Karpas-422 (cell line): ENCODE measurements at regions not wholly inside any gene's neighbourhood (a gene's known extent, or its start where the extent isn't known, plus 50 kb on each side); places are given as distances from the start of the nearest gene placed in this dataset.

Experiments
- DNase-seq: peaks from one replicate; pipeline ENCODE4 v3.0.0-alpha.2; 2015
- H2AFZ ChIP-seq: fragments of 200-600 bp; sonication (generic); 2 replicates; pipeline ENCODE4 v1.6.1; 2014; ENCODE audit warnings: antibody characterized with exemption, low read length, mixed read lengths
- H3K27ac ChIP-seq: fragments of 200-600 bp; sonication (generic); 2 replicates; pipeline ENCODE4 v1.5.1; 2014; ENCODE audit warnings: mild to moderate bottlenecking, low read length, moderate library complexity
- H3K27me3 ChIP-seq: fragments of 200-600 bp; sonication (generic); 2 replicates; pipeline ENCODE4 v1.6.1; 2014; ENCODE audit warnings: low read length, mixed read lengths
- H3K36me3 ChIP-seq: fragments of 200-600 bp; sonication (generic); 2 replicates; pipeline ENCODE4 v1.6.1; 2014; ENCODE audit warnings: low read length, mixed read lengths; ENCODE audit not compliant: insufficient read depth
- H3K4me1 ChIP-seq: fragments of 200-600 bp; sonication (generic); 2 replicates; pipeline ENCODE4 v1.6.1; 2014; ENCODE audit warnings: mild to moderate bottlenecking, low read length, mixed read lengths
- H3K4me2 ChIP-seq: fragments of 200-600 bp; sonication (generic); 2 replicates; pipeline ENCODE4 v1.6.1; 2014; ENCODE audit warnings: low read length, low read depth, mild to moderate bottlenecking; ENCODE audit not compliant: poor library complexity, severe bottlenecking
- H3K4me3 ChIP-seq: fragments of 200-600 bp; sonication (generic); 2 replicates; pipeline ENCODE4 v1.5.1; 2014; ENCODE audit warnings: mild to moderate bottlenecking, antibody characterized with exemption, low read length, mixed read lengths
- H3K79me2 ChIP-seq: fragments of 200-600 bp; sonication (generic); 2 replicates; pipeline ENCODE4 v1.6.1; 2014; ENCODE audit warnings: mild to moderate bottlenecking, low read length, mixed read lengths
- H3K9ac ChIP-seq: fragments of 200-600 bp; sonication (generic); 2 replicates; pipeline ENCODE4 v1.6.0; 2014; ENCODE audit warnings: low read length
- H3K9me2 ChIP-seq: fragments of 200-600 bp; sonication (generic), shearing (Covaris generic); replicated peaks from 2 replicates; pipeline ENCODE4 v1.6.0; 2014; ENCODE audit warnings: mild to moderate bottlenecking, low read length, moderate library complexity; ENCODE audit not compliant: insufficient read depth
- H3K9me3 ChIP-seq: fragments of 300-700, 200-600 bp; sonication (generic); 2 replicates; pipeline ENCODE4 v1.6.1; 2014; ENCODE audit warnings: low read length, mixed read lengths
- H4K20me1 ChIP-seq: fragments of 200-600 bp; sonication (generic); 2 replicates; pipeline ENCODE4 v1.6.1; 2014; ENCODE audit warnings: mild to moderate bottlenecking, antibody characterized with exemption, low read length, low read depth; ENCODE audit not compliant: insufficient read depth

DNA sequence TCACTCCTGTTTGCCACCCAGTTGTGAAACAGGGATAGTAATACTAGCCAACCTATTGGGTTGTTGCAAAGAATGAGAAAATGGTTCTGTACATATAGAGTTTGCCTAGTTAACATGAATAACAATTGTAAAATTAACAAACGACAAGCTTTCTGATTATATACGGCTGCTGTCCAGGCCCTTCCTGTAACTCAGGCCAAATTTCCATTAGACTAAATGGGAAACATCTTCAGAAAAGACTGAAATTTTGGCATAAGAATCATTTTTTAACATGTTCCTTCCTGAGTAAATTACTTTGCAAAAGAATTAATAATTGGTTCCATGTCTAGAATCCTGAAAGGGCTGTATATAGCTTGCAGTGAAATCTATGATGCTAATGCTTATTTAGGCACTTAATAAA is 117.7 kb upstream of the SATB2 start:
- Histone ChIP-seq H3K4me3 (no peak overlapping the region), H3K27me3 (no peaks in the 10 kb centered on the region), H2AFZ (no peak overlapping the region), H3K9ac (no peak overlapping the region), H3K9me2 (no peaks in the 10 kb centered on the region), H3K4me2 (no peak overlapping the region), H4K20me1 (no peaks in the 10 kb centered on the region), H3K79me2 (no peaks in the 10 kb centered on the region), H3K36me3 (no peaks in the 10 kb centered on the region), H3K4me1 (no peaks in the 10 kb centered on the region), H3K27ac (no peak overlapping the region), H3K9me3 (no peaks in the 10 kb centered on the region)
- no peak for DNase-seq

DNA sequence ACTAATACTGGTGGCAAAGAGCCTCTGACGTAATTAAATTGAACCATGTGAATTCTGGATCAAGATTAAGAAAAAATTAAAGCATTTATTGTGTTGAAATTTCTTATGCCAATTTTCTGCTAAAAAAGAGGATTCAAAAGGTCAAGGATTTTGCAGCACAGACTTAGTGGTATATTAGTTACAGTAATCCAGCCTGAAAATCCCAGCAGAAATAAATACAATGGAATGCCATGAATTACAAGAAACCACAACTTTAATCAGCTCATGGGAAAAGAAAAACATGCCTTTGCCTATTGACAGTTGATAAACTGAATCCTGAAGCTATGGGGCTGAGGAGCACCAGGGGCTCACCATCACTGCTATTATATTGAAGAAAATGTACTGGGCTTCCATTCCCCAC is 114.8 kb upstream of the SATB2 start:
- no peaks in the 10 kb centered on the region for H3K36me3 ChIP-seq
- no peak for DNase-seq
- H3K4me3 ChIP-seq, result no peak overlapping the region
- H3K27ac ChIP-seq, result no peak overlapping the region
- H3K9me2 ChIP-seq, result no peaks in the 10 kb centered on the region
- H3K9me3 ChIP-seq, result no peaks in the 10 kb centered on the region
- no peak overlapping the region for H3K9ac ChIP-seq
- no peak overlapping the region for H2AFZ ChIP-seq
- H3K27me3 ChIP-seq, result no peaks in the 10 kb centered on the region
- H4K20me1 ChIP-seq, result no peaks in the 10 kb centered on the region
- H3K4me2 ChIP-seq, result no peak overlapping the region
- no peaks in the 10 kb centered on the region for H3K79me2 ChIP-seq
- no peaks in the 10 kb centered on the region for H3K4me1 ChIP-seq

DNA sequence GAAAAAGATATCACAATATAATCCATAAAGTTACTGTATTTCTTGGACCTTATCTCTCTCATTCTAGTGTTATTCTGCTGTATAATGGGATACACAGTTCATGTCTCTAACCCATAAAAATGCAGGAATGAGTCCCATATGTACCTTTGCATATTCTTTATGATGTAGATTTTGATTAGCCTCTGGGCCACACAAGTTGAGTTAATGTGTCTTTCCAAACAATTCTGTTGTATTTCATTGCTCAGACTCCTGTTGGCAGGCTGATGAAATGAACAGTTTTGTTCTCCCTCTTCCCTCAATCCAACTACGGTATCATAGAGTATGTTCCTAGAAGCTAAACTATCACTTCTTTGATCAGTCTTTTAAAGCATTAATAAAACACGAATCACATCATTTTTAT is 113.2 kb upstream of the SATB2 start:
- DNase-seq, result no peak
- no peaks in the 10 kb centered on the region for H3K79me2 ChIP-seq

DNA sequence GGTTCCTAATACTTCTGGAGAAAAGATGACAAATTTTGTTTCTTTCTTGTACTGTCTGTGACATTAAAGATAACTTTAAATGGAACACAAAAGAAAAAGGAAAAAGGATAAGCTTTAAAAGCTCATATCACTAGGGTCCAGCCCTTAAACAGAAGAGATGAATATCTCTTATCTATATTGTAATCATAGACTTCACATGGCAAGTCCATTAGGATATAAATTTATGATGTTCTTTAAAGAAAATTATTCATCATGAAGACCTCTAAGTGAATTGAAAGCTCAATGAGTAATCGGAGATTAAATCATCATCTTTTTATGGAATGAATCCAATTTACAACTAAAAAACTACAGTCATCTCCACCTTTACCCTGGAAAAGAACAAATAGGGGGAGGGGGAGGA is 111.6 kb upstream of the SATB2 start:
- Histone ChIP-seq H3K9me2 (no peaks in the 10 kb centered on the region), H3K9ac (no peak overlapping the region), H3K79me2 (no peaks in the 10 kb centered on the region), H3K27ac (no peak overlapping the region), H3K27me3 (no peaks in the 10 kb centered on the region), H4K20me1 (no peaks in the 10 kb centered on the region), H2AFZ (no peak overlapping the region), H3K4me3 (no peak overlapping the region), H3K36me3 (no peaks in the 10 kb centered on the region), H3K4me1 (no peaks in the 10 kb centered on the region), H3K4me2 (no peak overlapping the region), H3K9me3 (no peaks in the 10 kb centered on the region)
- DNase-seq, result no peak

More for the DNA sequence above, 113.2 kb upstream of the SATB2 start:
- Histone ChIP-seq H3K4me2 (no peak overlapping the region), H4K20me1 (no peaks in the 10 kb centered on the region), H3K9ac (no peak overlapping the region), H3K27ac (no peak overlapping the region), H3K9me2 (no peaks in the 10 kb centered on the region), H3K27me3 (no peaks in the 10 kb centered on the region), H2AFZ (no peak overlapping the region), H3K36me3 (no peaks in the 10 kb centered on the region), H3K4me1 (no peaks in the 10 kb centered on the region), H3K4me3 (no peak overlapping the region), H3K9me3 (no peaks in the 10 kb centered on the region)

DNA sequence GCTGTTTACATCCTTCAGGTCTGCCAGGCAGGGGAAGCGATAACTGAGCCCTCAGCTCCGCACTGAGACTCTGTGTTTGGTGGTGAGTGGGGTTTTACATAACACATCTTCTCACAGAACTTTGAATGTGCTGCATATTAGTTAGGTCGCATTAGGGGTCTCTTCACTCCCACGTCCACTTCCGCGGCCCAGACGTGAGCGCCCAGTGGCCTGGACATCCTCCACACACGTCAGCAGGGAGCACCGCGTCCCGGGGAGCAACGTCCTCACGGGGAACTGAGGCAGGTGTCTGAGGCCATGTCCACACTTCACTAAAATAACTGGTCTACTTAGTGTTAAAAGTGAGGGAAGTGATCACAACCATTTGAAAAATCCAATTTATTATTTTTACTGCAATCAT is 100.4 kb upstream of the SATB2 start:
- no peaks in the 10 kb centered on the region for H3K9me3 ChIP-seq
- H3K27me3 ChIP-seq, result no peaks in the 10 kb centered on the region
- no peaks in the 10 kb centered on the region for H3K4me1 ChIP-seq
- DNase-seq, result no peak
- H3K9me2 ChIP-seq, result no peaks in the 10 kb centered on the region
- no peaks in the 10 kb centered on the region for H4K20me1 ChIP-seq
- no peak overlapping the region for H3K9ac ChIP-seq
- no peak overlapping the region for H3K27ac ChIP-seq
- H3K4me2 ChIP-seq, result no peak overlapping the region
- H3K79me2 ChIP-seq, result no peaks in the 10 kb centered on the region
- no peak overlapping the region for H3K4me3 ChIP-seq
- H2AFZ ChIP-seq, result no peak overlapping the region
- H3K36me3 ChIP-seq, result no peaks in the 10 kb centered on the region

DNA sequence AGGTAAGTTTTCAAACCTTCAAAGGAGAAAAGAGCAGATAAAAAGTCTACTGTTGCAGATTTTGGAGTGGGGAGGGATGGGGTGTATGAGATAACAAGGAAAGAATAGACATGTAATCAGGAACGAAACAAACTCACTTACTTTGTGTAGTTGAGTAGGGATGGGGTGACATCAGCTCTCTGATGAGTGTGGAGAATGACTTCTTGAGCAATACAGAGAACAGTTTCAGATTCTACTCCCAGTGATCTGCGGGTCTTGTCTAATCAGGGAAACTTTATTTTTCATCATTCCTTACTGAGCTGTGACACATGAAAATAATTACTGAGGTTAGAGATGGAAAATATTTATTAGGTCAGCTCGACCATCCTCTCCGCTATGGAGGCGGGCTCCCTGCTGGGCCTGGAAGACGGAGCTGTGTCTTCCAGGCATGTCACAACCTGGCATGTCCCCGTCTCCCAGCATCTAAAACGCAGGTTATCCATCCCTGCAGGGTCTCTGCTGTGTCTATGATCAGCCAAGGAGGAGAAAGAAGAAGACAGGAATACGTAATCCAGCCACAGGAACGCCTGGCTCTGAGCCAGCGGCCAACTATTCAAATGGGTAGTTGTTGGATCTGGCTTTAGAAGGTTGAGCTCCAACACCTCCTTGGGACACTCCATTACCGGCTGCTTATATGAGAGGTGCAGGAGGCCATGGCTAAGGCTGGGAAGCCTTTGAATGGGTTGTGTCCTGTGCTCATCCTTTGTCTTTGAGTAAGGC is 99.0 kb upstream of the SATB2 start:
- Histone ChIP-seq H3K4me1 (no peaks in the 10 kb centered on the region), H2AFZ (no peak overlapping the region), H3K4me3 (no peak overlapping the region), H3K4me2 (no peak overlapping the region), H3K27ac (no peak overlapping the region), H3K36me3 (no peaks in the 10 kb centered on the region), H3K9me2 (no peaks in the 10 kb centered on the region), H3K9me3 (no peaks in the 10 kb centered on the region), H3K27me3 (no peaks in the 10 kb centered on the region), H4K20me1 (no peaks in the 10 kb centered on the region), H3K9ac (no peak overlapping the region), H3K79me2 (no peaks in the 10 kb centered on the region)
- no peak for DNase-seq

DNA sequence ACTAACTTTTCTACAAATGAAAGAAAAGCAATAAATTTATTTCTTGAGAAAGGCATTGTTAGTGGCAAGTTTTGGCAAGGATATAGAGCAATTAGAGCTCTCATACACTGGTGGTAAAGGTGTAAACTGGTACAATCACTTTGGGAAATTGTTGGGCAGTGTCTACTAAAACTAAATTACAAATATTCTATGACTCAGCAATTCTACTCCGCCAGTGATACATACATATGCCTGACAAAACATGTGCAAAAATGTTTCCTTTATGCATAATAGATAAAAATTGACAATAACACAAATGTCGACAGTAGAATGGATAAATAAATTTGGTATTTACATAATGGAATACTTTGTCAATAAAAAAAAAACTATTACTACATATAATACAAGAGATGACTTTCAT is 96.3 kb upstream of the SATB2 start:
- Histone ChIP-seq H3K4me3 (no peak overlapping the region), H3K9ac (no peak overlapping the region), H3K79me2 (no peaks in the 10 kb centered on the region), H3K27ac (no peak overlapping the region), H3K9me2 (no peaks in the 10 kb centered on the region), H3K27me3 (no peaks in the 10 kb centered on the region), H3K9me3 (no peaks in the 10 kb centered on the region), H4K20me1 (no peaks in the 10 kb centered on the region), H3K4me1 (no peaks in the 10 kb centered on the region), H3K4me2 (no peak overlapping the region), H3K36me3 (no peaks in the 10 kb centered on the region), H2AFZ (no peak overlapping the region)
- no peak for DNase-seq

DNA sequence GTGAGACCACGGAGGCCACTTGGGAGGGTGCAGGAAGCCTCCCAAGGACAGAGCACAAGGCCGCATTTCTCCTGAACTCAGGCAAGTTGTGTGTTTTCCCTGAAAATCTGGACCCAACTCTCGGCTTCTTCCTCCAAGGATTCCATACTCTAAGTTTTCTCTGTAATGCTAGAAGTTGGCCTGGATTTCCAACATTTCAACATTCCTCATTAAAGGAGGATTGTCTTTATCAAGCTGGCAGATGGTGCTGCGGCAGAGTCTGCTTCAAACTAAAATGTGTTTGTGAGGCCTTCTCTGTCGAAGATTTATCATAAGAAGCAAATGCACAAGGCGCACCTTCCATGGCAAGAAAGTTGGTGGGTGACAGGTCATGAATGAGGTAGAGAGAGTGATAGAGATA is 94.4 kb upstream of the SATB2 start:
- no peak for DNase-seq
- Histone ChIP-seq H3K36me3 (no peaks in the 10 kb centered on the region), H3K79me2 (no peaks in the 10 kb centered on the region), H3K9me2 (no peaks in the 10 kb centered on the region), H3K4me2 (no peak overlapping the region), H3K27me3 (no peaks in the 10 kb centered on the region), H3K9me3 (no peaks in the 10 kb centered on the region), H3K27ac (no peak overlapping the region), H3K4me3 (no peak overlapping the region), H2AFZ (no peak overlapping the region), H4K20me1 (no peaks in the 10 kb centered on the region), H3K4me1 (no peaks in the 10 kb centered on the region), H3K9ac (no peak overlapping the region)
